ENCODE measurements at regions not wholly inside any gene's neighbourhood (a gene's known extent, or its start where the extent isn't known, plus 50 kb on each side); places are given as distances from the start of the nearest gene placed in this dataset.

- DNase-seq (ENCODE audit: low spot score) = no peak
Observed at GRCh38 chr9:135239100-135239768, 151.8 kb downstream of the OLFM1 start.

- DNase-seq (ENCODE audit: low spot score) = no peak
Observed at GRCh38 chr9:135239769-135240141, 152.3 kb downstream of the OLFM1 start.

- DNase-seq (ENCODE audit: low spot score) = no peak
Observed at GRCh38 chr9:135240222-135240621, 152.8 kb downstream of the OLFM1 start.

- no peak for DNase-seq (ENCODE audit: low spot score)
Observed at GRCh38 chr9:135240871-135241311, 153.4 kb downstream of the OLFM1 start.

- DNase-seq (ENCODE audit: low spot score) = no peak
Observed at GRCh38 chr9:135241381-135242048, 154.0 kb downstream of the OLFM1 start.

GRCh38 chr9:135242049-135242396 lies 154.6 kb downstream of the OLFM1 start:
- DNase-seq (ENCODE audit: low spot score) = no peak

- no peak for DNase-seq (ENCODE audit: low spot score)
Observed at GRCh38 chr9:135242406-135242805, 154.9 kb downstream of the OLFM1 start.

- no peak for DNase-seq (ENCODE audit: low spot score)
Observed at GRCh38 chr9:135243201-135244190, 156.0 kb downstream of the OLFM1 start.

GRCh38 chr9:135244271-135245221 lies 157.1 kb downstream of the OLFM1 start:
- DNase-seq (ENCODE audit: low spot score) = no peak

GRCh38 chr9:135245482-135246247 lies 158.2 kb downstream of the OLFM1 start:
- no peak for DNase-seq (ENCODE audit: low spot score)

GRCh38 chr9:135246248-135247205 lies 159.1 kb downstream of the OLFM1 start:
- no peak for DNase-seq (ENCODE audit: low spot score)

- no peak for DNase-seq (ENCODE audit: low spot score)
Observed at GRCh38 chr9:135247227-135247930, 159.9 kb downstream of the OLFM1 start.

GRCh38 chr9:135248111-135248510 lies 160.6 kb downstream of the OLFM1 start:
- DNase-seq (ENCODE audit: low spot score) = no peak

GRCh38 chr9:135248721-135249120 lies 161.3 kb downstream of the OLFM1 start:
- DNase-seq (ENCODE audit: low spot score) = no peak

GRCh38 chr9:135249191-135249590 lies 161.7 kb downstream of the OLFM1 start:
- no peak for DNase-seq (ENCODE audit: low spot score)

GRCh38 chr9:135249711-135250110 lies 162.2 kb downstream of the OLFM1 start:
- DNase-seq (ENCODE audit: low spot score) = no peak

GRCh38 chr9:135251331-135251761 lies 163.9 kb downstream of the OLFM1 start:
- no peak for DNase-seq (ENCODE audit: low spot score)

GRCh38 chr9:135251996-135252760 lies 164.7 kb downstream of the OLFM1 start:
- no peak for DNase-seq (ENCODE audit: low spot score)
